ENCODE measurements at regions not wholly inside any gene's neighbourhood (a gene's known extent, or its start where the extent isn't known, plus 50 kb on each side); places are given as distances from the start of the nearest gene placed in this dataset.
A peak's percentile ranks its signal among the peaks of the same experiment; 100 is the strongest.

DNA sequence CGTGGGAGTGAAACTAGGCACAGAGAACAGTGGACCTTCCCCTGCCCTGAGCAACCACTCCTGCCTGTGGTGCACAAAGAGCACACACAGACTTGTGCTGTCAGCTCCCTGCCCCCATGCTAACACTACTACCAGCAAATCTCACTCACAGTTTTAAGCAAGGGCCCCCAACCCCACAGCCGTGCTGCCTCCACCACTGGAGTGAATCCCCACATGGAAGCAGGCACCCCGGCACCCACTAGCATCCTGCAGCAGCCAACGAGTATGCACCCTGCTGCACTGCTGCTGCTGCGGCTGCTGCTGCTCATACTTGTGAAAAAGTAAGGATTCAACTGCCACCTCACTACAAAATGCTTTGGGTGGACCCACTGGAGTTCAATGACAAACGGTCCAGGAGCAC is 435.5 kb downstream of the SLCO4C1 start:
- TF ChIP-seq, protein P1, sequence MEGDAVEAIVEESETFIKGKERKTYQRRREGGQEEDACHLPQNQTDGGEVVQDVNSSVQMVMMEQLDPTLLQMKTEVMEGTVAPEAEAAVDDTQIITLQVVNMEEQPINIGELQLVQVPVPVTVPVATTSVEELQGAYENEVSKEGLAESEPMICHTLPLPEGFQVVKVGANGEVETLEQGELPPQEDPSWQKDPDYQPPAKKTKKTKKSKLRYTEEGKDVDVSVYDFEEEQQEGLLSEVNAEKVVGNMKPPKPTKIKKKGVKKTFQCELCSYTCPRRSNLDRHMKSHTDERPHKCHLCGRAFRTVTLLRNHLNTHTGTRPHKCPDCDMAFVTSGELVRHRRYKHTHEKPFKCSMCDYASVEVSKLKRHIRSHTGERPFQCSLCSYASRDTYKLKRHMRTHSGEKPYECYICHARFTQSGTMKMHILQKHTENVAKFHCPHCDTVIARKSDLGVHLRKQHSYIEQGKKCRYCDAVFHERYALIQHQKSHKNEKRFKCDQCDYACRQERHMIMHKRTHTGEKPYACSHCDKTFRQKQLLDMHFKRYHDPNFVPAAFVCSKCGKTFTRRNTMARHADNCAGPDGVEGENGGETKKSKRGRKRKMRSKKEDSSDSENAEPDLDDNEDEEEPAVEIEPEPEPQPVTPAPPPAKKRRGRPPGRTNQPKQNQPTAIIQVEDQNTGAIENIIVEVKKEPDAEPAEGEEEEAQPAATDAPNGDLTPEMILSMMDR (IDR thresholded peaks at IDR 0.05; ENCODE audit: control insufficient read depth, extremely low read depth, insufficient read depth): no peak
- no peak overlapping the region for H3K4me3 ChIP-seq (ENCODE audit: low read depth, low read length)
- DNase-seq (ENCODE audit: low read depth): no peak

DNA sequence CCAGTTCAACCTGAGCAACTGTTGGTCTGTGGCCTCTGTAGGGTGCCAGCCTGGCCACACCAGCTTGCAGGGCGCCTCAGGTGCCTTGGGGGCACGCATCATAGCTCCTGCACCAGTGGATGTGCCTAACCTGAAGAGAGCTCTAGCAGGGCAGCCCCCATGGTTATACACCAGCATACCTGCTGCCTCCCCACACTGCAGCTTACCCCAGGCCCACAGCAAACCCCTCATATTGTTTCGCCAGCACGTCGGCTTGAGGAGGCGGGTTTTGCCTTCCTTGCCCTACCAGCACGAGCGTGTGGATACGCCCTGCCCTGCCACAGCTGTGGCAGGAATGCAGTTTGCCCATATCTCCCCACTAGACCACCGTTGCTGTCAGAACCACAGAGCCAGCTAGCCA is 435.9 kb downstream of the SLCO4C1 start:
- no peak for DNase-seq (ENCODE audit: low read depth)
- TF ChIP-seq, protein P1 (IDR thresholded peaks at IDR 0.05; ENCODE audit: control insufficient read depth, extremely low read depth, insufficient read depth): no peak
- H3K4me3 ChIP-seq (ENCODE audit: low read depth, low read length): no peak overlapping the region

DNA sequence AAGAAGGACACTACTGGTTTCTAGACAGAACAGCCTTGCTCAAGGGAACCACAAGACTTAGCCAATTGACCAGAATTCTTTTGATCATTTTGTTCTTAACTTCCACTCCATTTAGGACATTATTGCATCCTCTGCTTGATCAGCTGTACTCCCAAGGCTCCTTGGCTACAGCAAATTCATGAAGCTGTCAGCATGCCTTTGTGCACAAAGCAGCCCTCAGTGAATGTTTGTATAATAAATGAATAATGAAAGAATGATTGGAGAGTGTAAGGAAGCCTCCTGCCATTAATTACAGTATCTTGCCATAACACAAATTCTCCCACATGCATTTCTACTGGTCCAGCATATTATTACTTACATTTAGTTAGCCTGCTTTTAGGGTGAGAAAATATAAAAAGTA is 449.6 kb downstream of the SLCO4C1 start:
- TF ChIP-seq, protein P1 (IDR thresholded peaks at IDR 0.05; ENCODE audit: control insufficient read depth, extremely low read depth, insufficient read depth): no peak
- DNase-seq (ENCODE audit: low read depth): no peak
- no peak overlapping the region for H3K4me3 ChIP-seq (ENCODE audit: low read depth, low read length)

DNA sequence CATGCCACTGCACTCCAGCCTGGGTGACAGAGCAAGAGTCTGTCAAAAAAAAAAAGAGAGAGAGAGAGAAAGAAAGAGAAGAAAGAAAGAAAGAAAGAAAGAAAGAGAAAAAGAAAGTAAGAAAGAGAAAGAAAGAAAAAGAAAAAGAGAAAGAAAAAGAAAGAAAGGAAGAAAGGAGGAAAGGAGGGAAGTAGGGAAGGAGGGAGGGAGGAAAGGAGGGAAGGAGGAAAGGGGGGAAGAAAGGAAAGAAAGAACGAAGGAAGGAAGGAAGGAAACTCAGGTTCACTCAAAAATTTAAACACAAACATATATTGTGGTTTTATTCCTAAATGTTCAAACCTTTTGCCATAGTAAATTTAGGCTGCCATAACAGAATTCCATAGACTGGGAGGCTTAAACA is 453.0 kb downstream of the SLCO4C1 start:
- H3K4me3 ChIP-seq (ENCODE audit: low read depth, low read length): no peak overlapping the region
- DNase-seq (ENCODE audit: low read depth): no peak
- TF ChIP-seq, protein P1 (IDR thresholded peaks at IDR 0.05; ENCODE audit: control insufficient read depth, extremely low read depth, insufficient read depth): no peak

DNA sequence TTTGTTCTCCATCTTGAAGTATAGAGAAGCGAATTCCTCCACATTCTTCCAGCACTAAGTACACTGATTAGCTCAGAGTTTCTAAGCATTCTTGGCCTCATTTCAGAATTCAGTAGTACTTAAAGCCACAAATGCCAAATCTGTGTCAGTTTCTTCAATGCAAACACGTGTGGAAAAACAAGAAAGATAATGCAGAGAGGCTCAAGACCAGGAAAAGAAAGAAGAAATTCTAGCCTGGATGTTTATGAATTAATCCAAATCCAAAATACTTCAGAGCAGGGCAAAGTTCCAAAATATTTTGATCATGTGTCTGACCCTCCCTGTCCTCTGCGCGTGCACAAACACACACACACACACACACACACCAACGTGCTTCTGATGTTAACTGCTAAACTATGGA is 457.6 kb downstream of the SLCO4C1 start:
- DNase-seq (ENCODE audit: low read depth): peak; percentile 55
- TF ChIP-seq, protein P1 (IDR thresholded peaks at IDR 0.05; ENCODE audit: control insufficient read depth, extremely low read depth, insufficient read depth): no peak
- no peak overlapping the region for H3K4me3 ChIP-seq (ENCODE audit: low read depth, low read length)

DNA sequence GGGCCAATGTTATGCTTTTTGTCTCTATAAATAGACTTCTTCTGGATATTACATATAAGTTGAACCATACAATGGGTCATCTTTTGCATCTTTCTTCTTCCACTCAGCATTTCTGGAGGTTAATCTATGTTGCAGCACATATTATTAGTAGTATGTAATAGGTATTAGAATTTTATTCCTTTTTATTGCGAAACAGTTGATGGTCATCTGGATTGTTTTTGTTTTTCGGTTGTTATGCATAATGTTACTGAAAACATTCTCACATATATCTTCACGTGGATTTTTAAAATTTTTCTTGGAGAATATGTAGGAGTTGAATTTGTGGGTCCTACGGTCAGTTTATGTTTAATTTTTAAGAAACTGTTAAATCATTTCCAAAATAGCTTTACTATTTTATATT is 466.8 kb downstream of the SLCO4C1 start:
- DNase-seq (ENCODE audit: low read depth): no peak
- TF ChIP-seq, protein P1 (IDR thresholded peaks at IDR 0.05; ENCODE audit: control insufficient read depth, extremely low read depth, insufficient read depth): no peak
- H3K4me3 ChIP-seq (ENCODE audit: low read depth, low read length): no peak overlapping the region

DNA sequence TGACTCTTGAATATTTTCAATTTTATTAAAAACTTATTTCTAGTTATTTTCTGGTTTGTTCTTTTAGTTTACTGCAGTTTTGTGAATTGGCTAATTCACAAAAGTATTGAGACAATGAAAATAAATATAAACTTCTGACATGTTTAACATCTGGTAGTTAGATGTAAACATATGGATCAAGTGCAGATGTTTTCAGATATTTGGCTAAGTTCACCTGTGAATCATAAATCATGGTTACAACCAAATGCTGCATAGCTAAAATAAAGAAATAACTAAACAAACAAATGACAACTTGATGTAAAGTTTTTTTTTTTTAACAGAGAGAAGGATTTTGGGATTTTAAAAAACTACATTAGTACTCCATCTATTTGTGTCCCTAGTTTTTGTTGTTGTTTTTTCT is 484.6 kb downstream of the SLCO4C1 start:
- no peak for DNase-seq (ENCODE audit: low read depth)
- no peak overlapping the region for H3K4me3 ChIP-seq (ENCODE audit: low read depth, low read length)
- TF ChIP-seq, protein P1 (IDR thresholded peaks at IDR 0.05; ENCODE audit: control insufficient read depth, extremely low read depth, insufficient read depth): no peak
